Smooth muscle cell (in vitro differentiated cells): ENCODE measurements at regions not wholly inside any gene's neighbourhood (a gene's known extent, or its start where the extent isn't known, plus 50 kb on each side); places are given as distances from the start of the nearest gene placed in this dataset.

Experiments
- DNase-seq: peaks from one replicate; lab custom pipeline; 2025; ENCODE audit not compliant: unreplicated experiment; lab: John Stamatoyannopoulos, UW
- H2AFZ ChIP-seq: fragments of 200-600 bp; sonication (generic); 2 replicates; pipeline ENCODE4 v1.6.0; 2016; ENCODE audit warnings: antibody characterized with exemption, low read depth, mild to moderate bottlenecking
- H3F3A ChIP-seq: fragments of 200-600 bp; sonication (generic); 2 replicates; pipeline ENCODE4 v1.6.0; 2017; ENCODE audit warnings: antibody characterized with exemption, low read depth
- H3K27ac ChIP-seq: fragments of 200-600 bp; sonication (generic); 2 replicates; pipeline ENCODE4 v1.5.1; 2016; ENCODE audit warnings: low read depth, mild to moderate bottlenecking
- H3K27me3 ChIP-seq: fragments of 200-600 bp; sonication (generic); 2 replicates; pipeline ENCODE4 v1.6.1; 2016; ENCODE audit warnings: low read depth, mild to moderate bottlenecking
- H3K36me3 ChIP-seq: fragments of 200-600 bp; sonication (generic); 2 replicates; pipeline ENCODE4 v1.5.1; 2016; ENCODE audit warnings: low read depth
- H3K4me1 ChIP-seq: fragments of 200-600 bp; sonication (generic); 2 replicates; pipeline ENCODE4 v1.5.1; 2016; ENCODE audit warnings: low read depth
- H3K4me2 ChIP-seq: fragments of 200-600 bp; sonication (generic); 2 replicates; pipeline ENCODE4 v1.6.0; 2016; ENCODE audit warnings: mild to moderate bottlenecking
- H3K4me3 ChIP-seq: fragments of 200-600 bp; sonication (generic); 2 replicates; pipeline ENCODE4 v1.5.1; 2016; ENCODE audit warnings: mild to moderate bottlenecking
- H3K79me2 ChIP-seq: fragments of 200-600 bp; sonication (generic); 2 replicates; pipeline ENCODE4 v1.6.0; 2016; ENCODE audit warnings: low read depth, mild to moderate bottlenecking
- H3K9ac ChIP-seq: fragments of 200-600 bp; sonication (generic); 2 replicates; pipeline ENCODE4 v1.6.0; 2016; ENCODE audit warnings: low read depth
- H3K9me3 ChIP-seq: fragments of 200-600 bp; sonication (generic); replicated peaks from 2 replicates; pipeline ENCODE4 v1.5.1; 2016; ENCODE audit warnings: low read depth
- H4K20me1 ChIP-seq: fragments of 200-600 bp; sonication (generic); 2 replicates; pipeline ENCODE4 v1.6.0; 2016; ENCODE audit warnings: low read depth
- WGBS: methylation state at CpG from one replicate; pipeline ENCODE4 v1.1.7; 2016; ENCODE audit warnings: low lambda C conversion rate; 5-methylcytosine and 5-hydroxymethylcytosine counted together
- TF ChIP-seq, protein P1 (sequence below): fragments of 200-600 bp; sonication (generic); IDR thresholded peaks from 2 replicates; pipeline ENCODE4 v1.5.1; 2017; ENCODE audit warnings: borderline replicate concordance, mild to moderate bottlenecking, antibody characterized with exemption; ENCODE audit not compliant: insufficient read depth, poor library complexity, severe bottlenecking

DNA sequence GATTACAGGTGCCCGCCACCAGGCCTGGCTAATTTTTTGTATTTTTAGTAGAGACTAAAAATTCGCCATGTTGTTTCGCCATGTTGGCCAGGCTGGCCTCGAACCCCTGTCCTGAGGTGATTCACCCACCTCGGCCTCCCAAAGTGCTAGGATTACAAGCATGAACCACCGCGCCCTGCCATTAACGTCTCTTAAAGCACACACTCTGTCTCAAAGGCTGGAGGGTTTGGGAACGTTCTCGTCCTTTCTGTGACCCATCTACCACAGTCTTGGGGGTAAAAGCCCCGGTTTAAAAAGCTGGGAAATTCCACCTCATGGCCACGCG lies 57.8 kb upstream of the ARID1B start:
- peak overlapping the region; percentile 78 for H3K9ac ChIP-seq
- H2AFZ ChIP-seq: peak overlapping the region; percentile 19
- H3K4me1 ChIP-seq: peaks cover 21% of the 10 kb centered on the region
- DNase-seq: no peak
- no peaks in the 10 kb centered on the region for H3K36me3 ChIP-seq
- peak overlapping the region; percentile 77 for H3K4me2 ChIP-seq
- peaks cover 17% of the 10 kb centered on the region for H3F3A ChIP-seq
- WGBS: 67% methylated on average over 13 of the region's 13 CpGs
- no peaks in the 10 kb centered on the region for H4K20me1 ChIP-seq
- TF ChIP-seq, protein P1, sequence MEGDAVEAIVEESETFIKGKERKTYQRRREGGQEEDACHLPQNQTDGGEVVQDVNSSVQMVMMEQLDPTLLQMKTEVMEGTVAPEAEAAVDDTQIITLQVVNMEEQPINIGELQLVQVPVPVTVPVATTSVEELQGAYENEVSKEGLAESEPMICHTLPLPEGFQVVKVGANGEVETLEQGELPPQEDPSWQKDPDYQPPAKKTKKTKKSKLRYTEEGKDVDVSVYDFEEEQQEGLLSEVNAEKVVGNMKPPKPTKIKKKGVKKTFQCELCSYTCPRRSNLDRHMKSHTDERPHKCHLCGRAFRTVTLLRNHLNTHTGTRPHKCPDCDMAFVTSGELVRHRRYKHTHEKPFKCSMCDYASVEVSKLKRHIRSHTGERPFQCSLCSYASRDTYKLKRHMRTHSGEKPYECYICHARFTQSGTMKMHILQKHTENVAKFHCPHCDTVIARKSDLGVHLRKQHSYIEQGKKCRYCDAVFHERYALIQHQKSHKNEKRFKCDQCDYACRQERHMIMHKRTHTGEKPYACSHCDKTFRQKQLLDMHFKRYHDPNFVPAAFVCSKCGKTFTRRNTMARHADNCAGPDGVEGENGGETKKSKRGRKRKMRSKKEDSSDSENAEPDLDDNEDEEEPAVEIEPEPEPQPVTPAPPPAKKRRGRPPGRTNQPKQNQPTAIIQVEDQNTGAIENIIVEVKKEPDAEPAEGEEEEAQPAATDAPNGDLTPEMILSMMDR: no peak
- H3K27me3 ChIP-seq: no peaks in the 10 kb centered on the region
- no peaks in the 10 kb centered on the region for H3K9me3 ChIP-seq
- no peaks in the 10 kb centered on the region for H3K79me2 ChIP-seq
- H3K4me3 ChIP-seq: peak overlapping the region; percentile 24
- peak overlapping the region; percentile 86 for H3K27ac ChIP-seq

DNA sequence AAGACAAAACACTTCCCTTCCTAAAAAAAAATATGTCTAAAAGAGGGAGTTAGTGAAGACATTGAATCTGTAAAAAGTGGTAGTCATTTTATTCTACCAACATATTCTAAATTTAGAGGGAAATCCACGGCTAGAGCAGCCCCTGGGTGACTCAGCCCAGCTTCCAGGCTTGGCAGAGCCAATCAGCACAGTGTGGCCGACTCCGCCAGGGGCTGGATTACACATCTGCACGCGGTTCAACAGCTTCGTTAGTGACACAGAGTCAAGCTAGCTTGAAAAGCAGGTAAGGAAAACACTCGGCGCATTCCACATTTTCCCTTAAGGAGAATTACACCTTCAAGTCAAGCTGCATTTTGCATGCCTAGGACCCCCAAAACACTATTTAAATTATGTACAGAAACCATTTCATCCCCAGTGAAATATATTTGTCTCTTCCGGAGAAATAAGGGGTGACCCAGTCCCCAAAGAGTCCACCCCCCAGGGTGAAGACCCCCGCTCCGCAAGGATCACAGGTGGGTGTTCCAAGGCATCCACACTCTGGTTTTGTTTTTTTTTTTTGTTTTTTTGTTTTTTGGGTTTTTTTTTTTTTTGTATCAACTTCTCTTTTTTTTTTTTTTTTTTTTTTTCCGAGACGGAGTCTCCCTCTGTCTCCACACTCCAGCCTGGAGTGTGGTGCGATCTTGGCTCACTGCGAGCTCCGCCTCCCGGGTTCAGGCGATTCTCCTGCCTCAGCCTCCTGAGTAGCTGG lies 58.4 kb upstream of the ARID1B start:
- Histone ChIP-seq H3K27me3 (no peaks in the 10 kb centered on the region), H3K9ac (no peak overlapping the region), H3K79me2 (no peaks in the 10 kb centered on the region), H3K4me2 (peak overlapping the region; percentile 73), H3F3A (peaks cover 17% of the 10 kb centered on the region), H4K20me1 (no peaks in the 10 kb centered on the region), H2AFZ (no peak overlapping the region), H3K36me3 (no peaks in the 10 kb centered on the region), H3K4me1 (peaks cover 21% of the 10 kb centered on the region), H3K27ac (peak overlapping the region; percentile 86), H3K9me3 (no peaks in the 10 kb centered on the region), H3K4me3 (no peak overlapping the region)
- DNase-seq: peak; percentile 24
- 59% methylated on average over 18 of the region's 18 CpGs for WGBS
- TF ChIP-seq, protein P1: no peak

DNA sequence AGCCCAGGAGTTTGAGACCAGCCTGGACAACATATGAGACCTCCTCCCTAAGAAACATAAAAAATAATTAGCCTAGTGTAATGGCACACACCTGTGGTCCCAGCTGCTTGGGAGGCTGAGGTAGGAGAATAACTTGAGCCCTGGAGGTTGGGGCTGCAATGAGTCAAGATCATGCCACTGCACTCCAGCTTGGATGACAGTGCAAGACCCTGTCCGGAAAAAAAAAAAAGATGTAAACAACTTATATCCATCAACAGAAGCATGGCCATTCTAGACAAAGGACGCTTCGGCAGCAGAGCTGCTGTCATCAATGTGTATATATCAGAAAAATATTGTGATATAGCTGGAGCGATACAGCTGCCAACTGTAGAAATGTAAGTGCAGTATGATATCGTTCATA lies 59.6 kb upstream of the ARID1B start:
- H2AFZ ChIP-seq: no peak overlapping the region
- H3K36me3 ChIP-seq: no peaks in the 10 kb centered on the region
- H3K9me3 ChIP-seq: no peaks in the 10 kb centered on the region
- no peak for DNase-seq
- no peak overlapping the region for H3K27ac ChIP-seq
- no peaks in the 10 kb centered on the region for H4K20me1 ChIP-seq
- no peak overlapping the region for H3K4me2 ChIP-seq
- H3K9ac ChIP-seq: no peak overlapping the region
- H3K79me2 ChIP-seq: no peaks in the 10 kb centered on the region
- peaks cover 21% of the 10 kb centered on the region for H3K4me1 ChIP-seq
- peaks cover 17% of the 10 kb centered on the region for H3F3A ChIP-seq
- WGBS: 93% methylated on average over 5 of the region's 5 CpGs
- no peak overlapping the region for H3K4me3 ChIP-seq
- no peaks in the 10 kb centered on the region for H3K27me3 ChIP-seq
- TF ChIP-seq, protein P1: no peak

DNA sequence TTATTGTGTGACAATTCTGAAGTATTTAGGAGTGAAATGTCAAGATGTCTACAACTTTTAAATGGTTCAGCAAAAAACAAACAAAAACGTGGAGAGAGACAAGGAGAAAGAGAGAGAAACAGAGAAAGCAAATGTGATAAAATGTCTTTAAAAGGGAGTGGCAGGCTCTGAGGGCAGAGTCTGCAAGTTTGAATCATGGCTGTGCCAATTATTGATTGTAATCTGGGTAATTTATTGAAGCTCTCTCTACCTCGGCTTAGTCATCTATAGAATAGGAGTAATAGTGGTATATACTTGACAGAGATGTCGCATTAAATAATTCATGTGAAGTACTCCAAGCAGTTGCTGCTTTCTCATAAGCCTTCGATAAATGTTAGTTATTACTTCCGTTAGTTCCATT lies 61.3 kb upstream of the ARID1B start:
- no peaks in the 10 kb centered on the region for H3K79me2 ChIP-seq
- TF ChIP-seq, protein P1: no peak
- no peak overlapping the region for H2AFZ ChIP-seq
- H3K4me1 ChIP-seq: peaks cover 14% of the 10 kb centered on the region
- no peaks in the 10 kb centered on the region for H3K9me3 ChIP-seq
- no peaks in the 10 kb centered on the region for H4K20me1 ChIP-seq
- H3K4me3 ChIP-seq: no peak overlapping the region
- no peaks in the 10 kb centered on the region for H3K27me3 ChIP-seq
- no peak for DNase-seq
- H3K36me3 ChIP-seq: no peaks in the 10 kb centered on the region
- H3F3A ChIP-seq: peaks cover 11% of the 10 kb centered on the region
- no peak overlapping the region for H3K27ac ChIP-seq
- no peak overlapping the region for H3K4me2 ChIP-seq
- no peak overlapping the region for H3K9ac ChIP-seq
- 88% methylated on average over 5 of the region's 5 CpGs for WGBS
